HG02623 (cell line): ENCODE measurements at regions not wholly inside any gene's neighbourhood (a gene's known extent, or its start where the extent isn't known, plus 50 kb on each side); places are given as distances from the start of the nearest gene placed in this dataset.
"Not testable (repeated sequence)": the region's sequence is repeated elsewhere in the genome, so short reads cannot be mapped to it uniquely, and the experiment has no call there.

Experiments
- ATAC-seq: cut with Tn5 transposase; IDR thresholded peaks from one replicate; pipeline ENCODE4 v1.9.1; 2021; ENCODE audit warnings: moderate library complexity; ENCODE audit not compliant: unreplicated experiment

DNA sequence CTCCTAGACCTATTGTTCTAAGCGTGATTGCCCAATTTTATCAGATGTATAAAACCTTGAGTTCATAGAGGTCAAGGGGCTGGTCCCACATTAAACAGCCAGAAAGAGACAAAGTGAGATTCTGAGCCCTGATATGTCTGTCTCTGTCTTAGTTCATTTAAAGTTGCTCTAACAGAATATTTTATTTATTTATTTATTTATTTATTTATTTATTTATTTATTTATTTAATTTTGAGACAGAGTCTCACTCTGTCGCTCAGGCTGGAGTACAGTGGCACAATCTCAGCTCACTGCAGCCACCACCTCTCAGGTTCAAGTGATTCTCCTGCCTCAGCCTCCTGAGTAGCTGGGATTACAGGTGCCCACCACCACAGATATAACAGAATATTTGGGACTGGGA, 1999.6 kb upstream of the WWC1 start:
- ATAC-seq, result not testable (repeated sequence)

GRCh38 chr5:166293892-166294291, 1997.6 kb upstream of the WWC1 start:
- no peak for ATAC-seq

- ATAC-seq, result no peak
Measured at GRCh38 chr5:166302166-166302565, 1989.3 kb upstream of the WWC1 start.

- ATAC-seq, result no peak
Measured at GRCh38 chr5:166317425-166317824, 1974.0 kb upstream of the WWC1 start.

GRCh38 chr5:166320920-166321480, 1970.4 kb upstream of the WWC1 start:
- no peak for ATAC-seq

DNA sequence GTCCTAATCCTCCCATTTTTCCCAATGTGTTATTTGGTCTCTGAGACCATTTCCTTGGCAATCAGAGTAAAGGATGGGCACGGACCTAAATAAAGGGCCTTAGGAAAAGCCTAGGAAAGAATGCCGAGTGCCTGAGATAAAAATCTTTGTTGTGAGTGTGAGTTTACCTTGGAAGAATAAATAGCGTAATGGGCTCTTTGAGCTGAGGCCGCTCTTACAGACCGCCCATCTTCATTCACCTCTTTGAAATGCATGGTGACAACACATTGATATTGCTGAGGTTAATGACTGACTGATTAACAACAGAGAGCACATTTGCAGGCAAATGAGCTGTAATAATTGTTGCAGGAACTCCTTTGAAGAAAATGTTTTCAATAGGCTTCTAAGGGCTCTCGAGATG, 1967.1 kb upstream of the WWC1 start:
- no peak for ATAC-seq

DNA sequence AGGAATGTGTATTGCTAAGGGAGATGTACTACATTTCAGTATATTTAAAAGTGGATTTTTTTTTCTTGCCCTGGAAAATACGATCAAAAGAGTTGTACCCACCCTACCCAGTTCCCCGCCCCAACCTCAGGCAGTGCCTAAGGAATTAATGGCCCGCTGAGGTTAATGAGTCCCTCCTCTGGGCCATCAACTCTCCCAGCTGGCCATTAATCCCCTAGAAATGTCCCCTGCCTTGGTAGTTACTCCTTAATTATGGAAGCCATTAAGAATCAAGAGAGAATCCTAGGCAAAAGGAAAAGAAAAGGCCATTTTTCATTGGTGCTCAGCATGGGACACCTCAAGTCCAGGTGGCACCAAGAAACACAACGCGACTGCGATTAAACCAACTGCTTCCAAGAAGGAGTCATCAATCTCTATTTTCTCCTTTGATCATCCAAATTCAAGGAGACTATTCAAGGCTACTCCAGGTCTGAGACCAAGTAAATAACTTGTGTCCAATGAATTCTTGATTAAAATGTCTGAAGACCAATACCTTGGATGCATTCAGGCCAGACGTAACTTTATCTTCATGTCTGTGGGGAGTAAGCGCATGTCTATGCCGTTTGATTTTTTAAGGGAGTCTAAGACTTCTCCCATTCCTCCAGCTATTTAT, 1962.2 kb upstream of the WWC1 start:
- ATAC-seq, result no peak

GRCh38 chr5:166330036-166330435, 1961.4 kb upstream of the WWC1 start:
- ATAC-seq, result no peak

DNA sequence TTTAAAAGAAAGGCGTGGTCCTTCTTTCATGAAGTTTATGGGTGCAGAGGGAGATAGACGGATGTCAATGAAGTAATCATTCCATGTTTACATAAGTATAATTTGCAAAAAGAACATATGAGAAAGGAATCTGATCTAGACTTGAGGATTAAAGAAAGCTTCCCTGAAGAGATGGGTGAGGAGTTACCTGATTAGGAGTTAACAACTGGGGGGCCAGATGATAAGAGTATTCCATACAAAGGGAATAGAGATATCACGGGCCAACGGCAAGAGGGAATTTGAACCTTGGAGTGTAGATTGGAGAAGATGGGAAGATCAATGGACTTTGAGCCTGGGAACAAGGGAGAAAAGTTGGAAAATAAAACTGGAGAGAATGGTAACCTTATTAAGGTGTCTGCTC, 1959.9 kb upstream of the WWC1 start:
- no peak for ATAC-seq

DNA sequence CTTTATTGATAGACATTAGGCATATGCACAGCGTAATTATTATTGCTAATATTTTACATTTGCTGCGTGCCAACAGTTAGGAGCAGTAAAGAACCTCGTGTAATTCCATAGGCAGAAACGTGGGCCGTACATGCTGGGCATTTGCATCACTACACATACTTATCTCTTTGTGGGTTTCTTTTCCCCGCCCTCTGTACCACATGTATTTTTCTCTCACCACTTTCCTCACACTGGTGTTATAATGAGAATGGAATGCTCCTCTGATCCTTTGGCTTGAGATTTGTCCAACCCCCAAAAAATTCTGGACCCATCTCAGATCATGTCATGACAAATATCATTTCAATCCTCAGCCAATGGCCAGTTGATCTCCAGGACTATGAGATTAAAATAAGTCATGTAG, 1952.6 kb upstream of the WWC1 start:
- no peak for ATAC-seq

GRCh38 chr5:166340039-166340438, 1951.4 kb upstream of the WWC1 start:
- no peak for ATAC-seq

GRCh38 chr5:166341740-166342337, 1949.6 kb upstream of the WWC1 start:
- ATAC-seq, result no peak

GRCh38 chr5:166342402-166342801, 1949.0 kb upstream of the WWC1 start:
- no peak for ATAC-seq

GRCh38 chr5:166346726-166347374, 1944.6 kb upstream of the WWC1 start:
- no peak for ATAC-seq

DNA sequence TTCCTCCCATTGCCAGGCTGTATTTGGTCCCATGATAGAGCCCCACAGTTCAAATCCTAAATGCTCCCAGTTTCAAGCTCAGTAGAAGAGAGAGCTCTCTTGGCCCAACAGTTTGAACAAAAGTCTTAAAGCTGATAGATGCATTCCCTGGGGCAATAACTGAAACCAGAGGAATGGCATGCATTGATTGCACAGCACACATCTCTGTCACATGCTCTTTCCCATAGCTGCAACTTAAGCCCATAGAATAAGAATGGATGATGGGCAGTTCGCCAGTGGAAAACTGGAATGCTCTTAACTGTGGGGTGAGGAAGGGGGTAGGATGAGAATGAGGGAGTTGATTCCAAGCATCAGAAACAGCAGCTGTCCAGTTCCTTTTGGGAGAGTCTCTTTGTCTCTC, 1942.4 kb upstream of the WWC1 start:
- ATAC-seq, result no peak

DNA sequence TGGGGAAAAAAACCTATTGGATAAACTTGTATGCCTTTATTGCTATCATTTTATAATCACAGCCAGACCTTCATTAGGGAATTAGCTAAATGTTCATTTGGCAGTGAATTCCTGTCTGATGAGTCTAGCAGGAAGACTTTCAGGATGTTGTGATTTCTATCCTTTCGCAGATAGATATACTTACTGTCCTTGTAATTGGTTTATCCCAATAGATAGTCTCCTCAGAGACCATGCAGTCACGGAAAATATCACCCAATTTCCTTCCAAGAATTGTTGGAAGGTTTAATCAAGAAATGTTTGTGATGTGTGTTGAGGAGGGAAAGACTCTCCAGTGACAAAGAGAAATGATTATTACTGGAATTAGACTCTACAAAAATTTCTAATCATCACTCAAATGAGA, 1937.9 kb upstream of the WWC1 start:
- ATAC-seq, result no peak

DNA sequence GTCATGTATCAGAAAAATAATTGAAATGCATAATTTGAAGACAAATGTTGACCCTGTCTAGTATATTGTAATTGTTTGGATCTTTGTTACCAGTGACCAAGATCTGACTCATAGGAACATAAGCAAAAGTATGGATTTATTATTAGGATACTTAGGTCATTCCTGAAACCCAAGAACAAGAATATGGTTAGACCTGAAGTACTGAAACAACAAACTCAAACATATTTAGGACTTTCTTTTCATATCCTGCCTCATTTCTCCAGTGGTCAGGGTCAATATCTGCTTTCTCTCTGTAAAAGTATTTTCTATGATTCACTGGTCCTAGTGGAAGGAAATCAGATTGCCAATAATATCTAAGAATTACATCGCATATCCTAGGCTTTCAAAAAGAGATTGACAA, 1937.1 kb upstream of the WWC1 start:
- no peak for ATAC-seq

GRCh38 chr5:166356096-166356495, 1935.3 kb upstream of the WWC1 start:
- no peak for ATAC-seq

DNA sequence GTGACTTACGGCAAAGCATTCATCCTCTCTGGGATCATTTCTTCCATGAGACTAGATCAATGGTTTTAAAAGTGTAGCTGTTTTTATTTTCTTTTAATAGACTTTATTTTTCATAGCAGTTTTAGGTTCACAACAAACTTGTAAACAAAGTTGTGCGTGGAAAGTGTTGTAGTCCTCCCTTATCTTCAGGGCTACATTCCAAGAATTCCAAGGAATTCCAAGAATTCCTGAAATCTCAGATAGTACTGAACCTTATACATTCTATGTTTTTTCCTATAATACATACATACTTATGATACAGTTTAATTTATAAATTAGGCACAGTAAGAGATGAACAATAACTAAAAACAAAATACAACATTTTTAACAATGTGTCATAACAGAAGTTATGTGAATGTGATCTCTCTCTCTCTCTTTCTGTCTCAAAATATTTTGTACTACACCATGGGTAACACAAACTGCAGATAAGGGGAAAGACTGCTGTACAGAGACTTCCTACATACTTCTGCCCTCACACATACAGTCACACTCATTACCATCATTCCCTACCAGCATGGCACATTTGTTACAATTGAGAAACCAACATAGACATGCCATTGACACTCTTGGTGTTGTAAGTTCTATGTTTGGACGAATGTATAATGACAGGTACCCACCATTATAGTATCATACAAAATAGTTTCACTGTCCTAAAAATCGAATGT, 1933.2 kb upstream of the WWC1 start:
- ATAC-seq, result no peak

- no peak for ATAC-seq
Measured at GRCh38 chr5:166363087-166363760, 1928.2 kb upstream of the WWC1 start.

- ATAC-seq, result no peak
Measured at GRCh38 chr5:166365164-166365563, 1926.3 kb upstream of the WWC1 start.
